GM23248 (cell line): ENCODE measurements at regions not wholly inside any gene's neighbourhood (a gene's known extent, or its start where the extent isn't known, plus 50 kb on each side); places are given as distances from the start of the nearest gene placed in this dataset.

Experiments used
- DNase-seq: peaks from one replicate; pipeline ENCODE4 v3.0.0-alpha.2; 2015
- H2AFZ ChIP-seq: fragments of 200-600 bp; sonication (generic); 2 replicates; pipeline ENCODE4 v1.6.1; 2016; ENCODE audit warnings: antibody characterized with exemption
- H3F3A ChIP-seq: fragments of 200-600 bp; sonication (generic); 2 replicates; pipeline ENCODE4 v1.6.1; 2016; ENCODE audit warnings: mild to moderate bottlenecking, antibody characterized with exemption, mixed run types; ENCODE audit not compliant: insufficient read depth
- H3K27ac ChIP-seq: fragments of 200-600 bp; sonication (generic); 2 replicates; pipeline ENCODE4 v1.5.1; 2016; ENCODE audit warnings: mild to moderate bottlenecking
- H3K27me3 ChIP-seq: fragments of 200-600 bp; sonication (generic); replicated peaks from 2 replicates; pipeline ENCODE4 v1.6.1; 2016; ENCODE audit warnings: mild to moderate bottlenecking; ENCODE audit not compliant: insufficient read depth
- H3K36me3 ChIP-seq: fragments of 200-600 bp; sonication (generic); 2 replicates; pipeline ENCODE4 v1.6.1; 2016; ENCODE audit warnings: low read depth, mild to moderate bottlenecking
- H3K4me1 ChIP-seq: fragments of 200-600 bp; sonication (generic); 2 replicates; pipeline ENCODE4 v1.6.1; 2016; ENCODE audit warnings: mild to moderate bottlenecking; ENCODE audit not compliant: insufficient read depth
- H3K4me2 ChIP-seq: fragments of 200-600 bp; sonication (generic); one replicate; pipeline ENCODE4 v1.6.1; 2016; ENCODE audit warnings: mild to moderate bottlenecking; ENCODE audit not compliant: unreplicated experiment
- H3K4me3 ChIP-seq: fragments of 200-600 bp; sonication (generic); 2 replicates; pipeline ENCODE4 v1.5.1; 2016; ENCODE audit warnings: mild to moderate bottlenecking
- H3K79me2 ChIP-seq: fragments of 200-600 bp; sonication (generic); 2 replicates; pipeline ENCODE4 v1.6.1; 2016; ENCODE audit warnings: mild to moderate bottlenecking; ENCODE audit not compliant: insufficient read depth
- H3K9ac ChIP-seq: fragments of 200-600 bp; sonication (generic); 2 replicates; pipeline ENCODE4 v1.6.1; 2016; ENCODE audit warnings: mild to moderate bottlenecking
- H3K9me2 ChIP-seq: fragments of 200-600 bp; sonication (generic); 2 replicates; pipeline ENCODE4 v1.6.1; 2016; ENCODE audit warnings: mixed run types, mild to moderate bottlenecking, moderate library complexity; ENCODE audit not compliant: insufficient read depth
- H3K9me3 ChIP-seq: fragments of 200-600 bp; sonication (generic); one replicate; pipeline ENCODE4 v1.6.1; 2017; ENCODE audit warnings: low read depth
- H4K20me1 ChIP-seq: fragments of 200-600 bp; sonication (generic); 2 replicates; pipeline ENCODE4 v1.6.0; 2016; ENCODE audit not compliant: insufficient read depth
- EZH2 ChIP-seq: fragments of 200-600 bp; sonication (generic); IDR thresholded peaks from 2 replicates; pipeline ENCODE4 v1.6.1; 2018; ENCODE audit warnings: antibody characterized with exemption, mild to moderate bottlenecking; ENCODE audit not compliant: insufficient read depth, poor library complexity, severe bottlenecking
- EZH2phosphoT487 ChIP-seq: fragments of 200-600 bp; sonication (generic); IDR thresholded peaks from 2 replicates; pipeline ENCODE4 v1.6.1; 2018; ENCODE audit warnings: antibody characterized with exemption, moderate library complexity, mild to moderate bottlenecking, low read depth; ENCODE audit not compliant: insufficient read depth
- WGBS, 2 experiments: methylation state at CpG; one replicate each; pipeline ENCODE4 v1.1.6; 2015 to 2017; ENCODE audit warnings: low lambda C conversion rate in 2 of 2, low coverage in 1 of 2; ENCODE audit errors: missing lambda C conversion rate in 2 of 2; 5-methylcytosine and 5-hydroxymethylcytosine counted together
- in situ Hi-C: fragments of 300-500 bp; cut with MboI; formaldehyde crosslinking; loops from 2 replicates; pipeline ENCODE4 v1.15.0; 2020

DNA sequence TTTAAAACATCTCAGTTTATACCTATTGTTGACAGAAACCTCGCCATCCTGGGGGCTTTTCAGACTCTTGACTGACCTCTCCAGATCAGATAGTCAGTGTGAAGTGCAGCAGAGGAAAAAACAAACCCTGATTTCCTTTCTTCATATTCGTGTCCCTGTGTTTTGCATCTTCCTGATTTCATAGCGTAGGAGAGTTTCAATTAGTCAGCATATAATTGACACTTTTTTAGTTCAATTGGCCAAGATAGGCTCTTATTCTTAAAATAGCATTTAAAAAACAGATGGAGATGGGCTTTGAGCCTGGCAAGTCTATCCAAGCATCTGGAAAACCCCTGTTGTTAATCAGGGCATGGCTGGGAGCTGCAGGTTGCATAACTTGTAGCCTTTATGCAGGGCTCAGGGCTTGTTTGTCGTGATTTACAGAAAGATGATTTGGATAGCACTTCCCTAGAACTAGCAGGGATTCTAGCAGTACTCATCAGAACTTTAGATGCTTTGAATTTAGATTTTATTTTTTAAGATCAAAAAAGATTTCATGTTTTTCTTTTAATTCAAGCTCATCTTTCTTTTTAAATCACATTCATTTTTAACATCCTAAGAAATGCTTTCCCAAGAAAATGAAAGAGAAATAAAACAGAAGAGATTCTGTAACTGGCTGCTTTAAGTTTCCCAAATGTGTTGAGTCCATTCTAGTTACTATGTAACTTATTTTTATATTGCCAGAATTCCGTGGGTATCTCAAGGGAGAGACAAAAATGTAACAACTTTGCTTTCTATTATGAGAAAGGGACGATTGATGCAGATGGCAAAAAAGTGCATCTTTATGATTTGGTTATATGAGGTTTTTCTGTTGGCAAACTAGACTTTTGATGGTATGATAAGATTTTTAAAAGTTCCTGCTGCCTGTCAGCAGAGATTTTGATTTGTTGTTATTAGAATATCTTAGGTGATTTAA lies 270.8 kb upstream of the FZD8 start:
- Histone ChIP-seq H3K79me2 (no peaks in the 10 kb centered on the region), H3K4me2 (peak overlapping the region; percentile 68), H3K9me3 (no peaks in the 10 kb centered on the region), H3F3A (peaks cover 47% of the 10 kb centered on the region), H4K20me1 (no peaks in the 10 kb centered on the region), H3K4me1 (peaks cover 64% of the 10 kb centered on the region), H3K4me3 (peak overlapping the region; percentile 14), H3K27me3 (no peaks in the 10 kb centered on the region), H3K27ac (peak overlapping the region; percentile 62), H3K9ac (peak overlapping the region; percentile 45), H3K36me3 (no peaks in the 10 kb centered on the region), H2AFZ (peak overlapping the region; percentile 20; the same call in 1 of the 2 replicates), H3K9me2 (no peaks in the 10 kb centered on the region)
- TF ChIP-seq EZH2 (no peak), EZH2phosphoT487 (no peak)
- peak; percentile 73 for DNase-seq
- in situ Hi-C loops: loop anchor here (25.0 kb wide), 1 partner anchor 276 kb away; the partner anchor contains the start of gene FZD8
- 12 to 14% methylated on average over 6 of the region's 6 CpGs for WGBS, 2 experiments

DNA sequence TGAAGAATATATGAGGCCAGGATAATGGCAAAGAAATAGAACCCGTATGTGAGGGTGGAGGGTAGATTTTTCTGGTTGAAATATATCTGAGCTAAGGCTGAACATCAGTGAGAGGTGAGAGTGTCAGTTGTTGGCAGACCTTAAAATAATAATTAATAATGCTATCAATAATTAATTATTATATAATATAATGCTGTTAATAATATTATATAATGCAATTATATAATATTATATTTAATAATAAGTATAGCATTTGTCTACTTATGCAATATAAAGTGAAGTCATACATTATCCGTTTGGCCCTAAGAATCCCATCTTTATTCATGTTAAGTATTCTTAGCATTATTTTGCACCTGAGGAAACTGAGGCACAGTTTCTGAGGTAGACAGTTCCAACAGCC lies 269.9 kb upstream of the FZD8 start:
- Histone ChIP-seq H3F3A (peaks cover 47% of the 10 kb centered on the region), H3K9ac (0 out of 2 replicates have a peak overlapping the region, but pooled peaks have one; percentile 45), H2AFZ (no peak overlapping the region), H3K27me3 (no peaks in the 10 kb centered on the region), H3K4me3 (no peak overlapping the region), H3K4me2 (peak overlapping the region; percentile 68), H3K9me2 (no peaks in the 10 kb centered on the region), H3K36me3 (no peaks in the 10 kb centered on the region), H3K9me3 (no peaks in the 10 kb centered on the region), H3K79me2 (no peaks in the 10 kb centered on the region), H4K20me1 (no peaks in the 10 kb centered on the region), H3K27ac (0 out of 2 replicates have a peak overlapping the region, but pooled peaks have one; percentile 62), H3K4me1 (peaks cover 64% of the 10 kb centered on the region)
- in situ Hi-C loops: loop anchor here (25.0 kb wide), 1 partner anchor 275 kb away; the partner anchor contains the start of gene FZD8
- WGBS, 2 experiments: 81 to 84% methylated on average over 2 of the region's 2 CpGs
- no peak for DNase-seq
- no peak for TF ChIP-seq EZH2
- TF ChIP-seq EZH2phosphoT487: no peak

DNA sequence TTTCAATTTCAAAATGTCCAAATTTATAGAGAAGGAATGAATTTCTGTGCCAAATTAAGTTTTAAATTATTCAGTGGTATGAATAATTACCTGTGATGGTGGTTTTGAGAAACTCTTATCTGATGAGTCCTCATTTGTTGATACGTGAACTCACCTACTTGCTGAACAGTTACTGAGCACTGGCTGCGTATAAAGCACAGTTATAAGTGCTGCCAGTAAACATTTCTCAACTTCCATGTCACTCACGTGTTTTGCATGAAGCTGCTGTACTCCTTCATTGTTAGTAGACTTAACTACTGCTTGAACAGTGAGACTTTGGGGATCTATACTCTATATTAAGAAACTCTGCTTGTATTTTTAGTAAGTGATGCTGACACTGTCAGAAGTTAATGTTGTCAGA lies 269.1 kb upstream of the FZD8 start:
- H3K4me1 ChIP-seq: peaks cover 64% of the 10 kb centered on the region
- in situ Hi-C loops: loop anchor here (25.0 kb wide), 1 partner anchor 274 kb away; the partner anchor contains the start of gene FZD8
- 72 to 77% methylated on average over 3 of the region's 3 CpGs for WGBS, 2 experiments

DNA sequence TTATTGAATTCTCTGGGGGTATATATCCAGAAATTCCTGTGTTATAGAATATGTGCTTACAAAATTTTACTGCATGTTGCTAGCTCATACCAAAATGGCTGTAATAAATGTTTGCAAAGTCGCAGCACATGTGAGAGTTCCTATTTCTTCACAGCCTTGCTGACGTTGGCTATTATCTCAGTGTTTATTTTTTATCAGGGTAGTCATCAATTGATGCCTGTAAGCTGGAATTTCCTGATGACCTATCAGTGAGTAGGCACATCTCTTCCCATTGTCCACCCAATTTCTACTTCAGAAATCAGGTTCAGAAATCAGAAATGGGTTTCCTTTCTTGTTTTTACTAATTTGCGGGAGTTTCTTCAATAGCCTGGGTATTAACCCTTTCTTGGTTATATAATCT lies 268.1 kb upstream of the FZD8 start:
- Histone ChIP-seq H3F3A (peaks cover 33% of the 10 kb centered on the region), H3K4me3 (peak overlapping the region; percentile 22; the same call in 1 of the 2 replicates), H3K9me3 (no peaks in the 10 kb centered on the region), H2AFZ (0 out of 2 replicates have a peak overlapping the region, but pooled peaks have one; percentile 7), H4K20me1 (no peaks in the 10 kb centered on the region), H3K79me2 (no peaks in the 10 kb centered on the region), H3K9ac (peak overlapping the region; percentile 29), H3K9me2 (no peaks in the 10 kb centered on the region), H3K4me2 (peak overlapping the region; percentile 46), H3K36me3 (no peaks in the 10 kb centered on the region), H3K27ac (peak overlapping the region; percentile 68), H3K27me3 (no peaks in the 10 kb centered on the region), H3K4me1 (peaks cover 55% of the 10 kb centered on the region)
- peak; percentile 90 for DNase-seq
- TF ChIP-seq EZH2 (no peak), EZH2phosphoT487 (no peak)
- 0 to 4% methylated on average over 3 of the region's 3 CpGs for WGBS, 2 experiments
- in situ Hi-C loops: loop anchor here (25.0 kb wide), 1 partner anchor 273 kb away; the partner anchor contains the start of gene FZD8

More for the DNA sequence above, 269.1 kb upstream of the FZD8 start:
- Histone ChIP-seq H3K9me3 (no peaks in the 10 kb centered on the region), H3K27ac (no peak overlapping the region), H3K9me2 (no peaks in the 10 kb centered on the region), H3K79me2 (no peaks in the 10 kb centered on the region), H3K4me2 (no peak overlapping the region), H2AFZ (no peak overlapping the region), H3K27me3 (no peaks in the 10 kb centered on the region), H3F3A (peaks cover 43% of the 10 kb centered on the region), H4K20me1 (no peaks in the 10 kb centered on the region), H3K36me3 (no peaks in the 10 kb centered on the region), H3K9ac (no peak overlapping the region), H3K4me3 (no peak overlapping the region)
- TF ChIP-seq EZH2: no peak
- no peak for DNase-seq
